SKM-1 treated with dmso at 0.1 percent for 144 hours (cell line): ENCODE measurements at regions not wholly inside any gene's neighbourhood (a gene's known extent, or its start where the extent isn't known, plus 50 kb on each side); places are given as distances from the start of the nearest gene placed in this dataset.

ENCODE experiments used
- DNase-seq: peaks from one replicate; lab custom pipeline; 2025; ENCODE audit not compliant: unreplicated experiment; lab: John Stamatoyannopoulos, UW

DNA sequence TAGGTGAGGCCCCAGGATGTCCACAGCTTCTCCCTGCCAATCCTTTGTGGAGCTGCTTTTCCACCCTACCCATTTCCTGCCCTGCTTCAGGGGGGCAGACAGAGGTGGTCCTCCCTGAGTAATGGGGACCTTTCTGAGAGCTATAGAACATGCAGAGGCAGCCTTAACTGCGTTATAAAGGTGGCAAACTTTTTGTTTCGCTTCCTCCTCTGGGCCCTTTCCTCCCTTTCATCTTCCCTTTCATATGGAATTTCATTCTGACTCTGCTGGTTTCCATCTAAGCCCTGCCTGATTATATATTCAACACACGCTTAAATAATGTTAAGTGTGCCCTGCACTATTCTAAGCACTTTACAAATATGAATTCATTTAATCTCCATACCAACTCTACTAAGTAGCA lies 169.3 kb upstream of the E2F8 start:
- DNase-seq = no peak

DNA sequence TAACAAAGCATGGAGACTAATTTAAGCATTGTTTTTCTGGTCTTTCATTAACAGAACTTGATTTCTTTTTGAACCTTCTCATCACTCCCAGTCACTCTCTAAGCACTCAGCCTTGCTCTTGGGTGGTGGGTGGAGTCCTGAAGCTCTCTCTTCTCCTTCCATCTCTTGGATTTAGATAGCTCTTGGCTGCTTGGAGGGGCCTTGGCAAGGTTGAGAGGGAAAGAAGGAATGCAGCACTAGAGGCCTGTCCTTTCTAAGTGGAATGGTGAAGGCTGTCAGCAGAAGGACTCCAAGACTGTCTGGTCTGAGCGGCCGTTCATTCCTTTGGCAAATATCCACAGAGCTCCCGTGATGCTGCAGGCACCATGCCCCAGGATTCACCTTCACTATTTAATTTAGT lies 168.6 kb upstream of the E2F8 start:
- no peak for DNase-seq

DNA sequence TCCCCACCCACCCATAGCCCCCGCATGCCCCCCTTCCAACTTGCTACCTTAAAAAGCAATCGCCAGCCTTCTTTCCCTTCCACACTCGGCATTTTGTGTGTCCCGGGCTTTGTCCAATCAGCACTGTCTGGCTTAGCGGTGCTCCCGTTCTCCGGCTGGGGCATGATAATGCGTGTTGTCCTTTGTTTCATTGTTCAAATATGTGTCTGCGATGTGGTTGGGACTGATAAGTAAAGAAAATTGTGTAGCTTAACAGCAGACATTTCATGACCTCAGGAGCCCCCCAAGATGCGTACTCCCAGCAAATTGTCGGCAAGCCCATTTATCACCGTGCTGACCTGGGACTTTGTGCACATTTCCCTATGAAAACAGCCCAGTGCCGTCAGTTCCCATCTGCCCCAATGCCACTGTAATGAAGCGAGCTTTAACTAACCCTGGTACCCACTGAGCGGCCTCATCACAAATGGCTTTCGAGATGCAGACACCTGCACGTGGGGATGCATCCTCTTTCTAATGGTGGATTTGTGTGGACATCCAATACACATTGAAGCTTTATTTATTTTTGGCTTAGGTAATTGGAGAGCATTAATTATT lies 167.0 kb upstream of the E2F8 start:
- no peak for DNase-seq

DNA sequence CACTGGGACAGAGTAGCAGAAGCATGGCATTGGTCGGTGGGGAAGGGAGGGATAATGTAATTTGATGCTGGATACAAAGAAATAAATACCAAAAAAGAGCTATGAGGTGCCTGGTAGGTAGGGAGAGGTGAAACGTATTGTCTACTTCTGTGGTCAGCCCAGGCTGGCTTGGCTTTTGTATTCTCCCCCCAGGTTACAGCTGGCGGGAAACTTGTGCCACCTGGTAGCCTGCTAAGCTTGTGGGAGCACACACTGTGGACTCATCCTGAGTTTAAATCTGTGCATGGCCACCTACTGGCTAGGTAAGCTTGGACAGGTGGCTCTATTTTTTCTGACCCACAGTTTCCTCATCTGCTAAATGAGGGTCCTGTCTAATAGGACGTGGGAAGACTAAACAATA lies 165.2 kb upstream of the E2F8 start:
- no peak for DNase-seq

DNA sequence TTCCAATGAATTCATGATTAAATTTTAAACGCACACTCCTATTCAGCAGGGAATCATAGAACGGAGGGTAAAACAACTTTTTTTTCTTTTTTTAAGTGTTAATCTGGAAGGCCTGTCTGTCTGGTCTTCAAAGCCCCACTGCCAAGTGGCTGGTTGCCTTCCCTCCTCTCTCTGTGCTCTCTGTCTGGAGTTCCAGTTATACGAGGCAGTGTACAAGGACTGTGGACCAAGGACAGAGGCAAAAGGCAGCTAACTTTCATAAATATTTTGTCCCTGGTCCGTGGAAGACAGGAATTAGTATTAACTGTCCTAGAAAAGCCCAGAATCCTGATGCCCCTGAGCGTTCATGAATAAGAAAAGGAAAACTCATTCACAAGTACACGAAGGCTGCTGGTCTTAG lies 164.0 kb upstream of the E2F8 start:
- no peak for DNase-seq

DNA sequence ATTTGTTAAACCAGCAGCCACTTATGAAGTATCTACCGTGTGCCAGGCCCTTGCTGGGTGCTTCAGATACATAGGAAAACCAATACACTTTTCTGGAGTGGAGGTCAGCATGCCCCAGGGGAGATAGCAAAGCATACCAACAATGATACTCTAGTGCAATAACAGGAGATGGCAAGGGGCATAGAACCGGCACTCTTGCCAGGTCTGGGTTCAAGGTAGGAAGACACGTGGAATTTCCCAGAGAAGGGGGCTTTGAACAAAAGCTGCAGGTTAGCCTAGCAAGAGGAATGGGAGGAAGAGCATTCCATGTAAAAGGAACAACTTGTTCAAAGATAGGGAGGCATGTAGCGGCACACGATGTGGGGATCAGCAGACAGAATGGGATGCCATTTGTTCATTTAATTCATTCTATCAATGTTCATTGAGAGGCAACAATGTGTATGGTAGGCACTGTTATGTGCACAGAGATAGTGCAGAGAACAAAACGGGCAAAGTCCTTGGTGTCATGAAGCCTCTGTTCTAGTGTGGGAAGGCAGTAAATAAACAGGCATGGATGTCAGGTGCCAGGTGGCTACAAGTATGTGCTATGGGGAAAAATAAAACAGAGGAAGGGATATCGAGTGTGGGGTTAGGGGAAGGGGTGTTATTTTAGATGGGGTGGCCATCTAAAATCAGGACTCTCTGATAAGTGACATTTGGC lies 162.6 kb upstream of the E2F8 start:
- DNase-seq = no peak

DNA sequence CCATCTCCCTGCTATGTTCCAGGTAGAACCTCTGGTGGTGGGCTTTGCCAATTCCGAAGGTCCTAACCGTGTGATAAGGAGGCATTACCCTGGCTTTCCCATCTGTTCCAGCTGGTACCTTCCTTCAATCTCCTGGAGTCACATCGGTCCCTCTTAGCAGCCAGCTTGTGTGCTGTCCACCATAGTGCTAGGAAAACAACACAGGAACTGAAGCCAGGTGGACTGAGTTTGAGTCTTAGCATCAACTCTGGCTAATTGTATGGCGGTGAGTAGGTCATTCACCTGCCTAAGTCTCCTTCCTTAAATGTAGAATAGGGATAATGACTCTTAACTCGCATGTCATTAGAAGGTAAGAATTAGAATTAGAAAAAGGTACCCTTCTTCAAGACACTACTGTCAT lies 159.6 kb upstream of the E2F8 start:
- DNase-seq = no peak

DNA sequence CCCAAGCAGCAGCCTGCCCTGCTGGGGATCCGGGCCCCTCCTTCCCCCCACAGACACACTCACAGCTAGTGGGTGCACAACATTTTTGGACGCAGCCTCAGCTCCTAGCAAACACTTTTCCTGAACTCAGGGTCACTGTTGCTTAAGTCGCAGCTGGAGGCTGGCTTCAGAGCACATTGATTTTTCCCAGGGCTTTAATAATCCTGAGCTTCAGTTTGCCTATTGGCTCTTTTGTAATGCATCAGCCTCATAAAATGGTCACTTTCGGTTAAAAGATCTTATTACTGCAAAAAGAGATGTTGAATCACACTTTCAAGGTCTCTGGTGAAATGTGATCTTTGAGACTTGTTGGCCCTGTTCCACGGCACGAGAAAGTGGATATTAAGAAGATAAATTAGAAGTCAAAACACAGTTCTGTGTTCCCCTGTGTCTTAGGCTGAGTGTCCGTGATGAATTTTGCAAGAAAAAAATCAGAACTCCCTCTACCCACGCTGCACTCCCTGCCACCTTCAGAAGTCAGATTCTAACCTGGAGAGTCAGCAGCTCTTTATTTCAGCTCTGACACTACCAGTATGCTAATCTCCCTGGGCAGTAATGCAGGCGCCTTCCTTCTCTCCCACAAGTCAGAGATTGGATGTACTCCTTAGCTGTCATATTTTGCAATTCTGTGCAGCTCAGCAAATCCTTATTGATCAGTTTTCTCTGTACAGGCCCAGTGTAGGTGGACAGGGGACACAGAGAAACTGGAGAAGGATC lies 158.2 kb upstream of the E2F8 start:
- no peak for DNase-seq

DNA sequence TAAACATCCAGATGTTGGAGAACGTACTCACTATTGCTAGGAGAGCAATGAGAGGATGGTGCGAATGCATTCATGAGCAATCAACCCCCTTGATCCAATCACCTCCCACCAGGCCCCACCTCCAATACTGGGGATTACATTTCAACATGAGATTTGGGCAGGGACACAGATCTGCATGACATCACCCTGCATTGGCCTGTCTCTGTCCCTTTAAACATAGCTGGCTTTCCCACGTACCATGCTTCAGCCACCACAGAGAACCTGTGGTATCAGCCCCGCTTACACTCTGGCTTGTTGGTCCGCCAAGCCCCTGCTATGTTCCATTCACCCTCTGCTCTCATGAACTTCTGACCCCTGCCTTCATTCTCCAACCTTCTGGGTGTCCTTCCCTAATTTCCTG lies 157.5 kb upstream of the E2F8 start:
- no peak for DNase-seq

DNA sequence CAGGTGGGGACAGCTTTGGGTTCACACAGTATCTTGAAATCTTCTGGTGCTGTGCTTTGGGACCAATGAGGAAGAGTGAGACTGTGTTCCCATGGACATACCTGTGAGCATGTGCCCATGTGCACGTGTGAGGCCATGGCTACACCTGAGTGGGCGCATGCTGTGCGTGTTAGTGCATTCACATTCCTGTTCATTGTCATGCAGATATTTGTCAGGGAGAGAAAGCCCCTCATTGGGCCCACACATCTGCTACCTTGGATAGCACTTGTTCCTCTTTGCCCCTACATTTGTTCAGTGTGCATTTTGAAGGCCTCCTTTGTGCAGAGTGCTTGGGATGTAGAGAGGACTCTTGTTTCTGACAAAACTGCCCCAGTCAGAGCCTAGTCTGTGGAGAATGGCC lies 154.3 kb upstream of the E2F8 start:
- DNase-seq = no peak

DNA sequence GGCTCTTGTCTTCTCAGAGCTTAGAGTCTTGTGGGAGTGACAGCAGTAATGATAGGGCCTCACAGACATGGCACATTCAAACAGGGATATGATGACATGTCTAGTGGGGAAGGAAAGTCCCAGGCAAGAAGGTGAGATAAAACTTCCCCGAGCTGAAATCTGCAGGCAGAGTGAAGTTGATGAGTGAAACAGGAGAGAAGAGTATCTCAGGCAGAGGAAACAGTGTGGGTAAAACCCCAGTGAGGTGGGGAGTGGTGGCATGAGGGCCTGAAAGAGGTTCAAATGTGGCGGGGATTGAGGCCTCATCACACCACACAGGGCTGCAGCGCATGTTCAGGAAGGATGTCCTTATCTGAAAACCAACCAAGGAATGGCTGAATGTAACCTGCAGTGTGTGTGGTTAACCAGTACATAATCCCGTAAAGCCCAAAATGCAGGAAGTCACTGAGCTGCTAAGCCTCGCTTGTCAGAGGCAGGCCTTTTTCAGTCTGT lies 153.8 kb upstream of the E2F8 start:
- no peak for DNase-seq

DNA sequence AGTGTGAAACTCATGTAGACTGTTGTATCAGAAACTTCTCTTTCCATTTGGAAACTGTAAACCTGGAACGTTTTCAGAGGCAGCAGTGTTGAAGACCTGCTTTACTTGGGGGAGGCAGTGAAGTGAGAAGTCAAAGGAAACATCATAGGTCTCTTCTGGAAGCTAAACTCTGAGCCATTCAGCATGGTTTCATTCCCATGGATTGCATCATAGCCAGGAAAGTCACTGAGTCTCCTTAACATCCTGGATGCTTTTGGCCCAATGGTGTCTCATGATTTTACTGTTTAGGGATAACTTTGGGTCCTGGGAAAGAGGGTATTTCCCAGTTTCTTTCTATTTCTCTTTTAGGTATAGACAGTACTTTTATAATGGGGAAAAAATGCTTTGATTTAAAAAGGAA lies 153.2 kb upstream of the E2F8 start:
- DNase-seq = no peak

DNA sequence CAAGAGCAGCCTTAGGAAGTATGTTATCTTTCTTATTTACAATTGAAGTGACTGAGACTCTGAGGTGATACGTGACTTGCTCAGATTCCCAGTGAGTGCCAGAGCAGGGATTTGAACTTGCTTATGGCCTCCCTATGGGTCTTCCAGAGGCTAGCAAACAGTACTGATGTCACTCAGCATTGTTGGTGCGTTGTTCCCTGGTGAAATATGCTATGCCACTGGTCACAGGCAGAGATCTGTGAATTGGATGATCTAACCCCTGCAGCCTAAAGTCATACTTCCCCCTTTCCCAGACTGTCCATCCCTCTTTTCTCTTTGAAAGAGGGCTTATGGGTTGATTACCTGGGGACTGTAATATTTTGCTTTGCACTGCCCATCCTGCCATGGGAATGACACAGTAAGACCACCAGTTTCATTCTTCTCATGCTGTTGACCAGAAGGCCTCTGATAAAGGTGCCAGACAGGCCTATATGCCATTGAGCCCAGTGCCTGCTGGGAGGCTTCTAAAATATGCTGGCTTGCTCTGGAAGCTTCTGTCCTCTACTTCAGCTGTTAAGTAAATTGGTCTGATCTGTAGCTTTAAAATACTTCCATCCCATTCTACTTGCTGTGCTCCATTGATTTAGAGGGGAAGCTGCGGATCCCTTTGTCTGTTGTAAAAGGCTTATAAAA lies 152.2 kb upstream of the E2F8 start:
- no peak for DNase-seq

DNA sequence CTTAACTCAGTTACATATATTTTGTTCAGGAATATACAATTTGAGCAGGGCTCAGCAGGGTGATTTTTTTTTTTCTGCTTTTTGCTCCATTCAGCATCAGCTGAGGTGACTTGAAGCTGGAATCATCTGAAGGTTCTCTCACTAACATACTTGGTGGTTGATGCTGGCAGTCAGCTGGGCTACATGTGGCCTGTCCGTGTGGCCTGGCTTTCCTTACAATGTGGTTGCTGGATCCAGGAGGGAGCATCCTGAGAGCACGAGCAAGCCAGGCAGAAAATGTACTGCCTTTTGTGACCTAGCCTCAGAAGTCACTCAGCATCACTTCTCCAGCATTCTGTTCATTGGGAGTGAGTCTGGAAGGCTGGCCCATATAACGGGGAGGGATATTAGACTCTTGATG lies 151.6 kb upstream of the E2F8 start:
- DNase-seq = no peak

DNA sequence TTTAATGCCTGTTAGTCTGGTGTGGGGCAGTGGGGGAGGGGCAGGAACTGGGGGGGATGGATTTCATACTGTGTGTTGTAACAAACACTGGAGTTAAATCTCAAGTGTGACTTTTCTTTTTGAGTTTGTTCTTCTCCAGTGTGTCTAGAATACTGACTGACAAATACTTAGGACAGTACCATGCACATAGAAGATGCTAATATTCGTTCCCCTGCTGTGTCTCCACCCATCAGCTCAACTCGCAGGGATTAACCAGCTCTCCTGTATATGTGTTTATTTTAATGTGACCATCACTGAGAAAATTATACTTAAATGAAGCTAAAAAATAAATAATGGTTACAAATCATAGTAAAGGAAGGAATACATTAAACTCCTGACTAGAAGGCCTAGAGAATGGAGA lies 150.9 kb upstream of the E2F8 start:
- DNase-seq = no peak

DNA sequence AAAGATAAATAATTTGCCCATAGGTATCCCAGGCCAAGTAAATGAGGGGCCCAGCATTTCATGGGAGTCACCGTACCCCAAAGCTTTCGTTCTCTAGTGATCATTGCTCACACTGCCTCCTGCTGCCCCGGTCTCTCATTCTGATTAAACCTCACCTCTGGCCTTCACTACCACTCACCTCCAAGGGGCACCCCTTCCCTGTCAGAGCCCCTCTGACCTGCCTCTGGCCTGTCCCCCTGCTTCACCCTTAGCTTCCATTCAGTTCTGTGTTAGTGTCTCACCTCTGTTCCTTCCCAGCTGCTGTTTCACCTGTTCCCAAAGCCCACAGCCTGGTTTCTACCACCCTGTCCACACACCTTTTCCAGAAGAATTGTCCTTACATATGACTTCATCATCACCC lies 150.3 kb upstream of the E2F8 start:
- DNase-seq = no peak

DNA sequence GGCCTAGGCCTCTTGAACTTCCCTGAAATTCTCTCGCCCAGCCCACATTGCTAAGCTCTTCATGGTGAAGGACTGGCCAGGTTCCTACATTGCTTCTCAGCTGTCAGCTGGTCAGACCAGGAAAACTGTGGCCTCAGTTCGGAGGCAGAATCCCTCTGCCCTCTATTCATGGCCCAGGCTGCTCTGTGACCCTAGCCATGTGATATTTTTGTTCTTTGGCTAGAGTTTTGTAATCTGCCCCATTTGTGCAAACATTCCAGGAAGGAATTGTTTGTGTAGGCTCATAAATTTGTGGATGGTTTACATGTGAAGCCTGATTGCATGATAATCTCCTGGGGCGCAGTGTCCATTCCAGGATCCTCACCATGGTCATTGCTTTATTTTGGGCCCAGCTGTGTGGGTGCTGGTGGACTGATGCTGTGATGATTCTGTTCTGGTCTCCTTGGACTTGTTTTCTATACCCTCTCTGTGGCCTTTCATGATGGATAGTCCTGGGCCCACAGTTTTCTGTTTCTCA lies 149.1 kb upstream of the E2F8 start:
- DNase-seq = no peak

DNA sequence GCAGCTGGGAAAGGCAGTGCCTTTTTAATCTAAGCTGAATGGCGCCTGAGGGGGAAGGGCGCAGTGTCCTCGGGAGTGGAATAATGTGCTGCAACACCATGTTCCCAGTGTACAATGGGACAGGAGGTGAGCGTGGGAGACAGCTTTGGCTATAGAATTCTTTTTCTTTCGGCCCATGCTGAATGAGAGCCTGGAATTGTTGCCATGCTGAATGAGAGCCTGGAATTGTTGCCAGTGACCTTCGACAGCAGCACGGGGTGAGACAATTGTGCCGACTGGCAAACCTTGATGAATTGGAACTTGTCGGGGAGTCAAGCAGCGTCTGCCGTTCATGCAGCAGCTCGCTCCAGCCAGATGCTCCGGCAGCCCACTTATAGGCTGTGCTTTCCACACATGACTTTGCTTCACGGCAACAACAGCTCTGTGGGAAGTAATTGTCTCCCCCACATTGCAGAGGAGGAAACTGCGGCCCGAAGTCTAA lies 141.4 kb upstream of the E2F8 start:
- DNase-seq = no peak

DNA sequence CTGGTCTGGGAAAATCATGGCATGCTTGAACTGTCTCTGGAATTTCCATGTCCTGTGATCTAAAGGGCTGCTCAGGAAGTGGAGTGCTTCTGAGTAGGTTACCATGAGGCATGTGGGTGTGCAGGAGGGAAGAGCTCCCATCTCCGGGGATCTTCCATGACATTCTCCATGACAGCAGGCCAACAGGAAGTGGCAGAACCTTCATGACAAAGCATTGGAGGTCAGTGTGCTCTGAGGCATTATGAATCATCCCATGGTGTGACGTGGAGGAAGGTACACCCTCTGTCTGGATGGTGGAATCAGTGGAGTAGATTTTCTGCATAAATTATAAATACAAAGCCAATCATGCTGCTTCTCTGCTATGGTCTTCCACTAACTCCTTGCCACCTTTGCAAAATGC lies 139.6 kb upstream of the E2F8 start:
- DNase-seq = no peak

DNA sequence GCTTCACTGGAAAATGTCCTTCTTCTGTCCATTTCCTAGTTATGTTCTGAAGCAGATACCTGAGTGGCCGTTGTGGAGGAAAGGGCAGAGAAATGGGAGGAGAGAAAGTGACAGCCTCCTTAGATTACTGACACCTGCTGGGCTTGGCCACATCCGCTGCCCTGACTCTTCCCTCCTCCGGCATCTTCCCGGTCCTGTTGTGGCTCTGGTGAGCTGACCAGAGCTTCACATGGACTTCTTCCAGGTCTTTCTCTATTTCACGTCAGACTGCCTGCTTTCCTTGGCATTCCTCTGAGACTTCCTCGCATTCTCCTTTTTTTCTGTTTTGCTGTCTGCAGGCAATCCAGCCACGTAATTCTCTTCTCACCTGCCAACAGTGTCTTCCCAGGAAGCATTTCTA lies 138.7 kb upstream of the E2F8 start:
- no peak for DNase-seq

DNA sequence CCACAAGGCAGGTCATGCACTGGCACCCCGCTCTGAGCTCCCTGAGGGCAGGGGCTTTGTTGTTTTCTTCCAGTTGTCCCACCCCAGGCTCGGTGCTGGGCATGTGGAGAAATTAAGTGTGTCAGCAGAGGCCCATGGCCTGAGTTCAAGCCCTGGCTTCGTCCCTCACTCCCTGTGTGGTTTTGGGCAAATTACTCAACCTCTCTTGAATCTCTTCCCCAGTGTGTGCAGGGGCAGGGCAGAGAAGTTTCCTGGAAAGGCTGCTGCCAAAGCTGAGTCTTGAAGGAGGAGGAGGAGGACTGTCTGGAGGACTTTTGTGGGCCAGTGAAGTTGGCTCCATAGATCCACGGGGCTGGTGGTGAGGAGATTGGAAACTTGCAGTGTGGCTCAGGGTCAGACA lies 138.1 kb upstream of the E2F8 start:
- DNase-seq = no peak
